Sigmoid colon (tissue), 4 donors: ENCODE measurements at regions not wholly inside any gene's neighbourhood (a gene's known extent, or its start where the extent isn't known, plus 50 kb on each side); places are given as distances from the start of the nearest gene placed in this dataset.

ENCODE experiments used
- EP300 ChIP-seq, 4 donors: sonication (generic); formaldehyde crosslinking; IDR thresholded peaks; one replicate each; pipeline ENCODE4 v1.6.1; 2017; ENCODE audit warnings: antibody characterized with exemption in 4 of 4
- POLR2A ChIP-seq, 2 donors: fragments of 450-650 bp; IDR thresholded peaks; one replicate each; pipeline ENCODE4 v1.6.1; 2016; ENCODE audit warnings: antibody characterized with exemption in 2 of 2, mild to moderate bottlenecking in 2 of 2, moderate library complexity in 2 of 2
- POLR2AphosphoS5 ChIP-seq, 4 donors: sonication (generic); formaldehyde crosslinking; IDR thresholded peaks; one replicate each; pipeline ENCODE4 v1.6.1; 2017; ENCODE audit warnings: antibody characterized with exemption in 4 of 4
- TF ChIP-seq, protein P1 (sequence below), 4 experiments: fragments of 450-650 bp in 3 of 4; fragments of 200-600 bp in 1 of 4; IDR thresholded peaks; one replicate each; pipeline ENCODE4 v1.5.1; 2016 to 2019; ENCODE audit warnings: antibody characterized with exemption in 4 of 4, mild to moderate bottlenecking in 3 of 4, moderate library complexity in 2 of 4

DNA sequence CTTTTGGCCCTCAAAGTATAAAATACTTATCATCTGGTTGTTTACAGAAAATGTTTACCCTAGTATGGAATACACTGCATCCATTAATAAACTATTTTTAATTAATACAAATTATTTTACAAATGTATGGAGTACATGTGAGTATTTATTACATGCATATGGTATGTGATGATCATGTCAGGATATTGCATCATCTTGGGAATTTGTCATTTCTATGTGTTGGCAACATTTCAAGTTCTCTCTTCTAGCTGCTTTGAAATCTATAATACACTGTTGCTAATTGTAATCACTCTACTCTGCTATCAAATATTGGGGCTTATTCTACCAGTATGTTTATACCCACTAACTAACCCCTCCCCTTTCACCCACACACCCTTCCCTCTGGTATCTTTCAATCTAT is 103.9 kb upstream of the THSD7A start:
- TF ChIP-seq, protein P1, sequence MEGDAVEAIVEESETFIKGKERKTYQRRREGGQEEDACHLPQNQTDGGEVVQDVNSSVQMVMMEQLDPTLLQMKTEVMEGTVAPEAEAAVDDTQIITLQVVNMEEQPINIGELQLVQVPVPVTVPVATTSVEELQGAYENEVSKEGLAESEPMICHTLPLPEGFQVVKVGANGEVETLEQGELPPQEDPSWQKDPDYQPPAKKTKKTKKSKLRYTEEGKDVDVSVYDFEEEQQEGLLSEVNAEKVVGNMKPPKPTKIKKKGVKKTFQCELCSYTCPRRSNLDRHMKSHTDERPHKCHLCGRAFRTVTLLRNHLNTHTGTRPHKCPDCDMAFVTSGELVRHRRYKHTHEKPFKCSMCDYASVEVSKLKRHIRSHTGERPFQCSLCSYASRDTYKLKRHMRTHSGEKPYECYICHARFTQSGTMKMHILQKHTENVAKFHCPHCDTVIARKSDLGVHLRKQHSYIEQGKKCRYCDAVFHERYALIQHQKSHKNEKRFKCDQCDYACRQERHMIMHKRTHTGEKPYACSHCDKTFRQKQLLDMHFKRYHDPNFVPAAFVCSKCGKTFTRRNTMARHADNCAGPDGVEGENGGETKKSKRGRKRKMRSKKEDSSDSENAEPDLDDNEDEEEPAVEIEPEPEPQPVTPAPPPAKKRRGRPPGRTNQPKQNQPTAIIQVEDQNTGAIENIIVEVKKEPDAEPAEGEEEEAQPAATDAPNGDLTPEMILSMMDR (IDR thresholded peaks at IDR 0.05), result no peak
- TF ChIP-seq POLR2A (IDR thresholded peaks at IDR 0.05) (no peak), EP300 (IDR thresholded peaks at IDR 0.05) (no peak), POLR2AphosphoS5 (IDR thresholded peaks at IDR 0.05) (no peak)
